NCI-H526 treated with DMSO at 0.1 percent for 48 hours (cell line): ENCODE measurements at regions not wholly inside any gene's neighbourhood (a gene's known extent, or its start where the extent isn't known, plus 50 kb on each side); places are given as distances from the start of the nearest gene placed in this dataset.
"Not testable (repeated sequence)": the region's sequence is repeated elsewhere in the genome, so short reads cannot be mapped to it uniquely, and the experiment has no call there.

ENCODE experiments used
- DNase-seq: peaks from one replicate; lab custom pipeline; 2025; lab: John Stamatoyannopoulos, UW

- DNase-seq = no peak
These were observed 61.1 kb upstream of the SEM1 start for GRCh38 chr7:96770758-96771157.

GRCh38 chr7:96772139-96772694 is 62.6 kb upstream of the SEM1 start:
- DNase-seq = no peak

- DNase-seq = no peak
These were observed 63.8 kb upstream of the SEM1 start for GRCh38 chr7:96773483-96773882.

GRCh38 chr7:96774358-96774757 is 64.7 kb upstream of the SEM1 start:
- no peak for DNase-seq

GRCh38 chr7:96775046-96775445 is 65.4 kb upstream of the SEM1 start:
- no peak for DNase-seq

GRCh38 chr7:96778263-96778662 is 68.6 kb upstream of the SEM1 start:
- DNase-seq = no peak

GRCh38 chr7:96781919-96782318 is 72.3 kb upstream of the SEM1 start:
- no peak for DNase-seq

GRCh38 chr7:96782686-96783298 is 73.1 kb upstream of the SEM1 start:
- not testable (repeated sequence) for DNase-seq

GRCh38 chr7:96784597-96784996 is 75.0 kb upstream of the SEM1 start:
- DNase-seq = no peak

GRCh38 chr7:96786261-96786997 is 76.8 kb upstream of the SEM1 start:
- DNase-seq = no peak

- DNase-seq = no peak
These were observed 77.4 kb upstream of the SEM1 start for GRCh38 chr7:96786998-96787395.

GRCh38 chr7:96789914-96790313 is 80.3 kb upstream of the SEM1 start:
- DNase-seq = no peak

- DNase-seq = no peak
These were observed 82.5 kb upstream of the SEM1 start for GRCh38 chr7:96792115-96792514.

- DNase-seq = no peak
These were observed 84.4 kb upstream of the SEM1 start for GRCh38 chr7:96794063-96794462.

GRCh38 chr7:96800122-96800521 is 90.5 kb upstream of the SEM1 start:
- no peak for DNase-seq

GRCh38 chr7:96800824-96801223 is 91.2 kb upstream of the SEM1 start:
- DNase-seq = no peak

- DNase-seq = no peak
These were observed 109.6 kb upstream of the SEM1 start for GRCh38 chr7:96819111-96819700.

GRCh38 chr7:96821131-96821530 is 111.5 kb upstream of the SEM1 start:
- DNase-seq = not testable (repeated sequence)

GRCh38 chr7:96822824-96823223 is 113.2 kb upstream of the SEM1 start:
- DNase-seq = no peak

GRCh38 chr7:96823274-96823673 is 113.6 kb upstream of the SEM1 start:
- DNase-seq = peak; percentile 63

GRCh38 chr7:96824686-96825085 is 115.0 kb upstream of the SEM1 start:
- DNase-seq = no peak

GRCh38 chr7:96825285-96825684 is 115.6 kb upstream of the SEM1 start:
- no peak for DNase-seq

- DNase-seq = no peak
These were observed 116.4 kb upstream of the SEM1 start for GRCh38 chr7:96826089-96826488.
